HepG2 (cell line): ENCODE measurements at regions not wholly inside any gene's neighbourhood (a gene's known extent, or its start where the extent isn't known, plus 50 kb on each side); places are given as distances from the start of the nearest gene placed in this dataset.

Source experiments
- AHDC1 ChIP-seq: sonication (generic); formaldehyde crosslinking; IDR thresholded peaks from 2 replicates; pipeline ENCODE4 v1.5.1; 2020; ENCODE audit warnings: mild to moderate bottlenecking, missing genetic modification reagents, borderline replicate concordance
- ARNT ChIP-seq: fragments of 450-650 bp; IDR thresholded peaks from 2 replicates; pipeline ENCODE4 v1.6.1; 2017
- FOXK1 ChIP-seq: sonication (generic); formaldehyde crosslinking; IDR thresholded peaks from 2 replicates; pipeline ENCODE4 v1.4.0; 2020; ENCODE audit warnings: low read depth, missing genetic modification reagents, borderline replicate concordance
- FOXO1 ChIP-seq: sonication (generic); formaldehyde crosslinking; IDR thresholded peaks from 2 replicates; pipeline ENCODE4 v1.4.0; 2020; ENCODE audit warnings: missing genetic modification reagents
- KLF12 ChIP-seq: sonication (generic); formaldehyde crosslinking; IDR thresholded peaks from 2 replicates; pipeline ENCODE4 v1.4.0; 2020; ENCODE audit warnings: missing genetic modification reagents, borderline replicate concordance
- MIXL1 ChIP-seq: IDR thresholded peaks from 2 replicates; pipeline ENCODE4 v1.6.1; 2016
- RARA ChIP-seq: IDR thresholded peaks from 2 replicates; pipeline ENCODE4 v1.6.1; 2016; ENCODE audit warnings: missing genetic modification reagents, missing compliant biosample characterization
- SMC3 ChIP-seq: IDR thresholded peaks from 2 replicates; pipeline ENCODE4 v1.6.1; 2011; ENCODE audit warnings: low read length, improper control_type of control experiment
- TCF7 ChIP-seq: sonication (generic); IDR thresholded peaks from 2 replicates; pipeline ENCODE4 v1.6.1; 2016; ENCODE audit warnings: antibody characterized with exemption, low read depth
- ZNF121 ChIP-seq: sonication (generic); formaldehyde crosslinking; IDR thresholded peaks from 2 replicates; pipeline ENCODE4 v1.5.0; 2020; ENCODE audit warnings: mild to moderate bottlenecking, missing genetic modification reagents
- ZNF124 ChIP-seq: sonication (generic); formaldehyde crosslinking; IDR thresholded peaks from 2 replicates; pipeline ENCODE4 v1.4.0; 2020; ENCODE audit warnings: missing genetic modification reagents
- ZNF546 ChIP-seq: sonication (generic); formaldehyde crosslinking; conservative IDR thresholded peaks from 2 replicates; pipeline ENCODE4 v1.8.1; 2023; ENCODE audit warnings: mild to moderate bottlenecking, missing genetic modification reagents
- ZNF547 ChIP-seq: sonication (generic); formaldehyde crosslinking; IDR thresholded peaks from 2 replicates; pipeline ENCODE4 v1.5.1; 2020; ENCODE audit warnings: mild to moderate bottlenecking, missing genetic modification reagents
- ZNF660 ChIP-seq: sonication (generic); formaldehyde crosslinking; IDR thresholded peaks from 2 replicates; pipeline ENCODE4 v1.5.1; 2020; ENCODE audit warnings: mild to moderate bottlenecking, low read depth, missing genetic modification reagents, borderline replicate concordance
- TF ChIP-seq, protein P1 (sequence below): sonication (generic); formaldehyde crosslinking; IDR thresholded peaks from 2 replicates; pipeline ENCODE4 v1.4.0; 2020; ENCODE audit warnings: missing genetic modification reagents
- TF ChIP-seq, protein P2 (sequence below): sonication (generic); formaldehyde crosslinking; IDR thresholded peaks from 2 replicates; pipeline ENCODE4 v1.5.1; 2020; ENCODE audit warnings: missing genetic modification reagents, mild to moderate bottlenecking, borderline replicate concordance
- TF ChIP-seq, protein P3 (sequence below): sonication (generic); formaldehyde crosslinking; IDR thresholded peaks from 2 replicates; pipeline ENCODE4 v1.8.1; 2023; ENCODE audit warnings: mild to moderate bottlenecking, inconsistent platforms, moderate library complexity, missing genetic modification reagents, borderline replicate concordance

GRCh38 chr16:10312784-10313724 is 72.8 kb upstream of the ATF7IP2 start (continued):
- TF ChIP-seq ZNF124 (CRISPR knock-in tag) (peak; percentile 65; the same call in 1 of the 2 replicates), FOXO1 (CRISPR knock-in tag) (peak; percentile 81), TCF7 (peak; percentile 28; the same call in 1 of the 2 replicates), ZNF546 (CRISPR knock-in tag) (no peak), KLF12 (CRISPR knock-in tag) (0 out of 2 replicates have a peak, but pooled peaks have one; percentile 50), MIXL1 (CRISPR knock-in tag) (peak; percentile 28; the same call in 1 of the 2 replicates), ZNF121 (CRISPR knock-in tag) (peak; percentile 99), FOXK1 (CRISPR knock-in tag) (peak; percentile 52), ZNF547 (CRISPR knock-in tag) (peak; percentile 41; the same call in 1 of the 2 replicates), SMC3 (peak; percentile 16; the same call in 1 of the 2 replicates), RARA (CRISPR knock-in tag) (peak; percentile 76), ARNT (no peak), AHDC1 (CRISPR knock-in tag) (peak; percentile 74; the same call in 1 of the 2 replicates), ZNF660 (CRISPR knock-in tag) (no peak)
- TF ChIP-seq, protein P1, sequence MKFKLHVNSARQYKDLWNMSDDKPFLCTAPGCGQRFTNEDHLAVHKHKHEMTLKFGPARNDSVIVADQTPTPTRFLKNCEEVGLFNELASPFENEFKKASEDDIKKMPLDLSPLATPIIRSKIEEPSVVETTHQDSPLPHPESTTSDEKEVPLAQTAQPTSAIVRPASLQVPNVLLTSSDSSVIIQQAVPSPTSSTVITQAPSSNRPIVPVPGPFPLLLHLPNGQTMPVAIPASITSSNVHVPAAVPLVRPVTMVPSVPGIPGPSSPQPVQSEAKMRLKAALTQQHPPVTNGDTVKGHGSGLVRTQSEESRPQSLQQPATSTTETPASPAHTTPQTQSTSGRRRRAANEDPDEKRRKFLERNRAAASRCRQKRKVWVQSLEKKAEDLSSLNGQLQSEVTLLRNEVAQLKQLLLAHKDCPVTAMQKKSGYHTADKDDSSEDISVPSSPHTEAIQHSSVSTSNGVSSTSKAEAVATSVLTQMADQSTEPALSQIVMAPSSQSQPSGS (CRISPR knock-in tag), result peak; percentile 72; the same call in 1 of the 2 replicates
- TF ChIP-seq, protein P2, sequence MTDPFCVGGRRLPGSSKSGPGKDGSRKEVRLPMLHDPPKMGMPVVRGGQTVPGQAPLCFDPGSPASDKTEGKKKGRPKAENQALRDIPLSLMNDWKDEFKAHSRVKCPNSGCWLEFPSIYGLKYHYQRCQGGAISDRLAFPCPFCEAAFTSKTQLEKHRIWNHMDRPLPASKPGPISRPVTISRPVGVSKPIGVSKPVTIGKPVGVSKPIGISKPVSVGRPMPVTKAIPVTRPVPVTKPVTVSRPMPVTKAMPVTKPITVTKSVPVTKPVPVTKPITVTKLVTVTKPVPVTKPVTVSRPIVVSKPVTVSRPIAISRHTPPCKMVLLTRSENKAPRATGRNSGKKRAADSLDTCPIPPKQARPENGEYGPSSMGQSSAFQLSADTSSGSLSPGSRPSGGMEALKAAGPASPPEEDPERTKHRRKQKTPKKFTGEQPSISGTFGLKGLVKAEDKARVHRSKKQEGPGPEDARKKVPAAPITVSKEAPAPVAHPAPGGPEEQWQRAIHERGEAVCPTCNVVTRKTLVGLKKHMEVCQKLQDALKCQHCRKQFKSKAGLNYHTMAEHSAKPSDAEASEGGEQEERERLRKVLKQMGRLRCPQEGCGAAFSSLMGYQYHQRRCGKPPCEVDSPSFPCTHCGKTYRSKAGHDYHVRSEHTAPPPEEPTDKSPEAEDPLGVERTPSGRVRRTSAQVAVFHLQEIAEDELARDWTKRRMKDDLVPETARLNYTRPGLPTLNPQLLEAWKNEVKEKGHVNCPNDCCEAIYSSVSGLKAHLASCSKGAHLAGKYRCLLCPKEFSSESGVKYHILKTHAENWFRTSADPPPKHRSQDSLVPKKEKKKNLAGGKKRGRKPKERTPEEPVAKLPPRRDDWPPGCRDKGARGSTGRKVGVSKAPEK (CRISPR knock-in tag), result peak; percentile 30; the same call in 1 of the 2 replicates
- TF ChIP-seq, protein P3, sequence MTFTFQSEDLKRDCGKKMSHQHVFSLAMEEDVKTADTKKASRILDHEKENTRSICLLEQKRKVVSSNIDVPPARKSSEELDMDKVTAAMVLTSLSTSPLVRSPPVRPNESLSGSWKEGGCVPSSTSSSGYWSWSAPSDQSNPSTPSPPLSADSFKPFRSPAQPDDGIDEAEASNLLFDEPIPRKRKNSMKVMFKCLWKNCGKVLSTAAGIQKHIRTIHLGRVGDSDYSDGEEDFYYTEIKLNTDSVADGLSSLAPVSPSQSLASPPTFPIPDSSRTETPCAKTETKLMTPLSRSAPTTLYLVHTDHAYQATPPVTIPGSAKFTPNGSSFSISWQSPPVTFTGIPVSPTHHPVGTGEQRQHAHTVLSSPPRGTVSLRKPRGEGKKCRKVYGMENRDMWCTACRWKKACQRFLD (CRISPR knock-in tag), result peak; percentile 59; the same call in 1 of the 2 replicates
